Prostate gland (tissue), 2 donors: ENCODE measurements at regions not wholly inside any gene's neighbourhood (a gene's known extent, or its start where the extent isn't known, plus 50 kb on each side); places are given as distances from the start of the nearest gene placed in this dataset.

Source experiments
- DNase-seq: peaks from one replicate; pipeline ENCODE4 v3.0.0-alpha.2; 2019; ENCODE audit warnings: low spot score
- H3K27ac ChIP-seq, 2 donors: fragments of 200-600 bp; sonication (generic); 2 replicates each; pipeline ENCODE4 v1.5.1; 2017 to 2019
- H3K27me3 ChIP-seq: fragments of 200-600 bp; sonication (generic); replicated peaks from 2 replicates; pipeline ENCODE4 v1.5.1; 2019; ENCODE audit not compliant: insufficient read depth
- H3K36me3 ChIP-seq, 2 donors: fragments of 200-600 bp; sonication (generic); 1 replicate in 1 of 2; 2 replicates in 1 of 2; pipeline versions ENCODE4 v1.5.1 to v1.8.1; 2017 to 2019
- H3K4me1 ChIP-seq: fragments of 200-600 bp; sonication (generic); replicated peaks from 2 replicates; pipeline ENCODE4 v1.5.1; 2019
- H3K4me3 ChIP-seq, 2 donors: fragments of 200-600 bp; sonication (generic); 2 replicates each; pipeline ENCODE4 v1.5.1; 2017 to 2019
- H3K9me3 ChIP-seq: fragments of 200-600 bp; sonication (generic); 2 replicates; pipeline ENCODE4 v1.5.1; 2017
- CTCF ChIP-seq, 4 experiments: fragments of 200-600 bp in 2 of 4; fragments of 450-650 bp in 2 of 4; sonication (generic) in 2 of 4; IDR thresholded peaks; 1 replicate in 3 of 4; 2 replicates in 1 of 4; pipeline ENCODE4 v1.5.1; 2016 to 2019; ENCODE audit warnings: antibody characterized with exemption in 4 of 4, mild to moderate bottlenecking in 2 of 4, moderate library complexity in 2 of 4
- POLR2A ChIP-seq: fragments of 450-650 bp; IDR thresholded peaks from one replicate; pipeline ENCODE4 v1.6.1; 2016; ENCODE audit warnings: antibody characterized with exemption, mild to moderate bottlenecking
- POLR2AphosphoS5 ChIP-seq: sonication (generic); formaldehyde crosslinking; IDR thresholded peaks from one replicate; pipeline ENCODE4 v1.6.1; 2017; ENCODE audit warnings: antibody characterized with exemption
- WGBS: methylation state at CpG from one replicate; pipeline ENCODE4 v1.1.5; 2018; 5-methylcytosine and 5-hydroxymethylcytosine counted together
- intact Hi-C: fragments of 100-400 bp; cut with DNase I; formaldehyde crosslinking; loops from one replicate; pipeline ENCODE4 v1.14.2; 2022

- WGBS, result 62% methylated on average over 2 of the region's 2 CpGs
- Histone ChIP-seq H3K4me1 (no peaks in the 10 kb centered on the region), H3K27me3 (no peaks in the 10 kb centered on the region), H3K36me3 (no peaks in the 10 kb centered on the region), H3K27ac (no peak overlapping the region), H3K4me3 (no peak overlapping the region), H3K9me3 (no peaks in the 10 kb centered on the region)
- no peak for TF ChIP-seq POLR2A
- TF ChIP-seq CTCF (IDR thresholded peaks at IDR 0.05), result no peak
- no peak for TF ChIP-seq POLR2AphosphoS5
- intact Hi-C loops, result no loop called here
- no peak for DNase-seq
These were observed 229.6 kb upstream of the TPK1 start for GRCh38 chr7:145065473-145065872.

DNA sequence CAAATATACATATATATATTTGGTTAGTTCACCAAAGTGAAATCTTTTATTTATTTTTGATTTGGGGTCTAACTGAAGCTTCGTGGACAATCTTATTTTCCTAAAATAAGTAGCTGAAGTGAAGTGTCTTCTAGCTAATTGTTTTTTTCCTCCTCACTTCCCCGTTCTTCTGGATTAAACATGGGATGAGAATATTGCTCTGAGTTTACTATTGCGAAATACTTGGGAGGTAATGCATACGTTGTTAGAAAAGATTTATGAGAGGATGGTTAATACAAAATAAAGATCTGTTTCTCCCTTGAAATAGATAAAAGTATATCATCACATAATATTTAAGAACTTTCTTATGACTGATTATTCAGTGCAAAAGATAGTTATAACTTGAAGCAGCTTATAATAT, 228.3 kb upstream of the TPK1 start:
- Histone ChIP-seq H3K4me1 (no peaks in the 10 kb centered on the region), H3K9me3 (no peaks in the 10 kb centered on the region), H3K27ac (no peak overlapping the region), H3K36me3 (no peaks in the 10 kb centered on the region), H3K27me3 (no peaks in the 10 kb centered on the region), H3K4me3 (no peak overlapping the region)
- no peak for DNase-seq
- 65% methylated on average over 4 of the region's 4 CpGs for WGBS
- intact Hi-C loops, result no loop called here
- no peak for TF ChIP-seq CTCF (IDR thresholded peaks at IDR 0.05)
- no peak for TF ChIP-seq POLR2A
- TF ChIP-seq POLR2AphosphoS5, result no peak

- intact Hi-C loops, result no loop called here
- 83% methylated on average over 5 of the region's 5 CpGs for WGBS
- DNase-seq, result no peak
These were observed 217.9 kb upstream of the TPK1 start for GRCh38 chr7:145053781-145054180.

DNA sequence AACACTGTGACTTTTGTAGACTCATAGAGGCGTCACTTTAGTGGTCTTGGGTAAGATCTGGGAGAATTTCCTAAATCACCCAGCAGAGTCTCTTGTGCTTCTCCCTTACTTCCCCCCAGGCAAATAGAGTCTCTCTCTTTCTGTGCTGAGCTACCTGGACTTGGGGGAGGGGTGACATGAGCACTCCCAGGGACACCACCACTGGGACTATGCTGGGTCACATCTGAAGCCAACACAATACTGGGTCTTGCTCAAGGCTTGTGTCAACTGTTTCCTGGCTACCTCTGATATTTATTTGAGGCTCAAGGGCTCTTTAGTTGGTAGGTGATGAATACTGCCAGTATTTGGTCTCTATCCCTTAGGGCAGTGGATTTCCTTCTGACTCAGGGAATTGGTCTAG, 214.6 kb upstream of the TPK1 start:
- Histone ChIP-seq H3K27ac (no peak overlapping the region), H3K4me3 (no peak overlapping the region), H3K27me3 (no peaks in the 10 kb centered on the region), H3K4me1 (no peaks in the 10 kb centered on the region), H3K9me3 (no peaks in the 10 kb centered on the region), H3K36me3 (no peaks in the 10 kb centered on the region)
- TF ChIP-seq CTCF (IDR thresholded peaks at IDR 0.05) (no peak), POLR2AphosphoS5 (no peak), POLR2A (no peak)
- WGBS, result 90% methylated on average over 1 of the region's 1 CpG
- intact Hi-C loops, result no loop called here
- no peak for DNase-seq

More at GRCh38 chr7:145053781-145054180, 217.9 kb upstream of the TPK1 start:
- no peak overlapping the region for H3K27ac ChIP-seq
- H3K27me3 ChIP-seq, result no peaks in the 10 kb centered on the region
- no peak overlapping the region for H3K4me3 ChIP-seq
- H3K9me3 ChIP-seq, result no peaks in the 10 kb centered on the region
- H3K4me1 ChIP-seq, result no peaks in the 10 kb centered on the region
- TF ChIP-seq POLR2AphosphoS5, result no peak
- TF ChIP-seq POLR2A, result no peak
- no peak for TF ChIP-seq CTCF (IDR thresholded peaks at IDR 0.05)
- H3K36me3 ChIP-seq, result no peaks in the 10 kb centered on the region

DNA sequence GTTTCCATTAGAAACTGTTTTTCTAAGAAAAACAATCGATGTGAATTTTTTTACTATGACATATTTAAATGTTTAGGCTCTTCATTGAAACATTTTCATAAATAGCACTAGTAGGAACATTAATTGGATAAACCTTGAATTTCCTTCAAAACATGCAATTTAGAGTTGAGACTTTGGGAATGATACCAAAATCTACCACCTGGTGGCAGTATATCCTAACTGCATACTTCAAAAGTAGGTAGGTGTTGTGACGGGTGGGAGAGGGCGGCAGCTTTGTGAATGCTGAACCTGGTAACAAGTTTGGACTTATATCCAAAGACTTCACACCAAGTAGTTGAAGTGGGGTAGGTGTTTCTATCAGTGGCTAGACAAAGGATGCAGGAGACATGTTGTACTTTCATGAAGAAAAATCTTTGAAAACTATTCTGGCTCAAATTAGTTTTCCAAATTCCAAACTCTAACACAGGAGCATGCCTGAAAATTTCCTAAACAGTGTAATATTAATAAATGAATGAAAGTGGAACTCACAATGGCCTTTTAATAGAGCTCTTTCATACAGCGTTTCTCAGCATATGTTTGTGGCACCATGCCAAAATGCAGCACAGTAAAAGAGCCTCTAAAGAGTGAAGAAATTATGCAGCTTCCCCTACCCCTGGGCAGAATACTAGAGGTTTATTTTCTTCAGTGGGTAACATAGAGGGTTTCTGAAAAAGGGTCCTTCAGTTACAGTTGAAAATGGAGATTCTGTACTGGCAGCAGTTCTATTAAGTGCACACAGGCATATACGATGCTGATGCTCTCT, 201.0 kb upstream of the TPK1 start:
- WGBS, result 13% methylated on average over 5 of the region's 5 CpGs
- H3K4me1 ChIP-seq, result no peaks in the 10 kb centered on the region

More for the DNA sequence above, 201.0 kb upstream of the TPK1 start:
- peak; percentile 16 for DNase-seq
- intact Hi-C loops, result no loop called here
- Histone ChIP-seq H3K27ac (no peak overlapping the region), H3K27me3 (no peaks in the 10 kb centered on the region), H3K9me3 (no peaks in the 10 kb centered on the region), H3K4me3 (no peak overlapping the region), H3K36me3 (no peaks in the 10 kb centered on the region)
- peak; percentile 38 to 68 (median 46) for TF ChIP-seq CTCF (IDR thresholded peaks at IDR 0.05)
- TF ChIP-seq POLR2A, result no peak
